Loucy (cell line): ENCODE measurements at regions not wholly inside any gene's neighbourhood (a gene's known extent, or its start where the extent isn't known, plus 50 kb on each side); places are given as distances from the start of the nearest gene placed in this dataset.

ENCODE experiments used
- H2AFZ ChIP-seq: fragments of 200-600 bp; sonication (generic); 2 replicates; pipeline ENCODE4 v1.6.0; 2016; ENCODE audit warnings: antibody characterized with exemption, mild to moderate bottlenecking, low read length, moderate library complexity
- H3F3A ChIP-seq: fragments of 200-600 bp; 2 replicates; pipeline ENCODE4 v1.6.0; 2016; ENCODE audit warnings: antibody characterized with exemption, low read depth, mild to moderate bottlenecking
- H3K27me3 ChIP-seq: fragments of 200-600 bp; sonication (generic); 2 replicates; pipeline ENCODE4 v1.6.1; 2014; ENCODE audit warnings: low read length, mild to moderate bottlenecking; ENCODE audit not compliant: insufficient read depth, poor library complexity, severe bottlenecking
- H3K36me3 ChIP-seq: fragments of 200-600 bp; sonication (generic); 2 replicates; pipeline ENCODE4 v1.6.1; 2016; ENCODE audit warnings: low read length; ENCODE audit not compliant: insufficient read depth
- H3K4me1 ChIP-seq: fragments of 200-600 bp; sonication (generic); 2 replicates; pipeline ENCODE4 v1.5.1; 2014; ENCODE audit warnings: low read length, mild to moderate bottlenecking; ENCODE audit not compliant: insufficient read depth, poor library complexity, severe bottlenecking
- H3K4me2 ChIP-seq: fragments of 200-600 bp; sonication (generic); 2 replicates; pipeline ENCODE4 v1.6.0; 2014; ENCODE audit warnings: antibody characterized with exemption, low read length, low read depth, mild to moderate bottlenecking; ENCODE audit not compliant: poor library complexity, severe bottlenecking
- H3K4me3 ChIP-seq: fragments of 200-600 bp; sonication (generic); 2 replicates; pipeline ENCODE4 v1.5.1; 2014; ENCODE audit warnings: low read length, mild to moderate bottlenecking, mixed read lengths; ENCODE audit not compliant: poor library complexity, severe bottlenecking
- H3K79me2 ChIP-seq: fragments of 200-600 bp; sonication (generic); 2 replicates; pipeline ENCODE4 v1.6.1; 2014; ENCODE audit warnings: low read length; ENCODE audit not compliant: insufficient read depth
- H3K9ac ChIP-seq: fragments of 200-600 bp; sonication (generic); 2 replicates; pipeline ENCODE4 v1.6.0; 2014; ENCODE audit warnings: mild to moderate bottlenecking, low read depth, low read length, moderate library complexity; ENCODE audit not compliant: poor library complexity, severe bottlenecking
- H3K9me2 ChIP-seq: fragments of 200-600 bp; sonication (generic); replicated peaks from 2 replicates; pipeline ENCODE4 v1.6.1; 2016; ENCODE audit warnings: low read depth, low read length, mixed read lengths
- H3K9me3 ChIP-seq: fragments of 200-600 bp; sonication (generic); 2 replicates; pipeline ENCODE4 v1.6.1; 2014; ENCODE audit warnings: mild to moderate bottlenecking, antibody characterized with exemption, low read length, low read depth; ENCODE audit not compliant: insufficient read depth
- H4K20me1 ChIP-seq: fragments of 200-600 bp; sonication (generic); 2 replicates; pipeline ENCODE4 v1.6.0; 2014; ENCODE audit warnings: antibody characterized with exemption, low read length, mild to moderate bottlenecking; ENCODE audit not compliant: insufficient read depth, poor library complexity, severe bottlenecking
- EZH2phosphoT487 ChIP-seq: fragments of 200-600 bp; IDR thresholded peaks from 2 replicates; pipeline ENCODE4 v1.6.1; 2018; ENCODE audit warnings: antibody characterized with exemption, mild to moderate bottlenecking, moderate library complexity, borderline replicate concordance
- TF ChIP-seq, protein P1 (sequence below): fragments of 200-600 bp; sonication (generic); conservative IDR thresholded peaks from 2 replicates; pipeline ENCODE4 v1.5.1; 2014; ENCODE audit warnings: mild to moderate bottlenecking, antibody characterized with exemption, low read length

DNA sequence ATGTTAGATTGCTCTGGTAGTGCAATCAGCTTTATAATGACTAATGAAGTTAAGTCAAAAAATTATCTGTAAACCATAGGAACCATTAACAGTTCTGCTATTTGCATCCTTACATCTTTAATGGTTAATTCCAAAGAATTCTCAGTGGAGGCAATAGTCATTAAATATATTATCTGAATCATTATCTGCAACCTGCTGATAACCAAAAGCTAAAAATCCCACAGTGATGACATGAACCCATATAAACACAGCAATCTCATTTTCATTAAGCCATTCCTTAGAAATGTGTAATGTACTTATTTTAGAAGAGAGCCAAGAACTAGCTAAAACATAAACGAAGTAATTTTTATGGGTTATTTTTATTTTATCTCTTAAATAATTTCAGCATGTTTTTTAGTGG, 60.2 kb downstream of the MAGEB16 start:
- Histone ChIP-seq H3K9ac (no peak overlapping the region), H3K9me3 (no peaks in the 10 kb centered on the region), H3K9me2 (no peaks in the 10 kb centered on the region), H4K20me1 (no peaks in the 10 kb centered on the region), H3K27me3 (no peaks in the 10 kb centered on the region), H3K4me3 (no peak overlapping the region), H3K79me2 (no peaks in the 10 kb centered on the region), H2AFZ (no peak overlapping the region), H3K4me1 (no peaks in the 10 kb centered on the region), H3F3A (no peaks in the 10 kb centered on the region), H3K36me3 (no peaks in the 10 kb centered on the region), H3K4me2 (no peak overlapping the region)
- no peak for TF ChIP-seq EZH2phosphoT487
- TF ChIP-seq, protein P1, sequence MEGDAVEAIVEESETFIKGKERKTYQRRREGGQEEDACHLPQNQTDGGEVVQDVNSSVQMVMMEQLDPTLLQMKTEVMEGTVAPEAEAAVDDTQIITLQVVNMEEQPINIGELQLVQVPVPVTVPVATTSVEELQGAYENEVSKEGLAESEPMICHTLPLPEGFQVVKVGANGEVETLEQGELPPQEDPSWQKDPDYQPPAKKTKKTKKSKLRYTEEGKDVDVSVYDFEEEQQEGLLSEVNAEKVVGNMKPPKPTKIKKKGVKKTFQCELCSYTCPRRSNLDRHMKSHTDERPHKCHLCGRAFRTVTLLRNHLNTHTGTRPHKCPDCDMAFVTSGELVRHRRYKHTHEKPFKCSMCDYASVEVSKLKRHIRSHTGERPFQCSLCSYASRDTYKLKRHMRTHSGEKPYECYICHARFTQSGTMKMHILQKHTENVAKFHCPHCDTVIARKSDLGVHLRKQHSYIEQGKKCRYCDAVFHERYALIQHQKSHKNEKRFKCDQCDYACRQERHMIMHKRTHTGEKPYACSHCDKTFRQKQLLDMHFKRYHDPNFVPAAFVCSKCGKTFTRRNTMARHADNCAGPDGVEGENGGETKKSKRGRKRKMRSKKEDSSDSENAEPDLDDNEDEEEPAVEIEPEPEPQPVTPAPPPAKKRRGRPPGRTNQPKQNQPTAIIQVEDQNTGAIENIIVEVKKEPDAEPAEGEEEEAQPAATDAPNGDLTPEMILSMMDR = no peak

DNA sequence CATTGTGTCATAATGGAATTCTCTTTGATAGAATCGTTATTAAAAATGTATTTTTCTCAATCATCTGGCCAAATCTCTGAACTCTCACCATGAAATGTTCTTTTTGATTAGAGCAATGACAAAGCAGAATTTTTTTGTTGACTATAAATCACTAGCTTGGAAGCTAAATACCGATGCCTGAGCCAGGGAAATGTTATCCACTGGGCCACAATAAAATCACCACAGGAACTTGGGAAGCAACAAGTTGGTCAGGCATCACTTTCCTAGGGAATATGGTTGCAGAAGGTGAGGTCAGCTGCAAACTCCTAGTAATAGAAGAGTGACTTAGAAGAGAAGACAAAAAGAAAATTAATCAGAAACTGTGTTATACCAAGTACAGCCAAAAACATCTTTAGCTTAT, 60.6 kb upstream of the CFAP47 start:
- Histone ChIP-seq H3K9me3 (no peaks in the 10 kb centered on the region), H4K20me1 (no peaks in the 10 kb centered on the region), H3K27me3 (no peaks in the 10 kb centered on the region), H3K79me2 (no peaks in the 10 kb centered on the region), H2AFZ (no peak overlapping the region), H3K4me3 (no peak overlapping the region), H3K9ac (no peak overlapping the region), H3K4me1 (no peaks in the 10 kb centered on the region), H3K9me2 (no peaks in the 10 kb centered on the region), H3F3A (no peaks in the 10 kb centered on the region), H3K4me2 (no peak overlapping the region), H3K36me3 (no peaks in the 10 kb centered on the region)
- TF ChIP-seq, protein P1 = no peak
- TF ChIP-seq EZH2phosphoT487 = no peak

DNA sequence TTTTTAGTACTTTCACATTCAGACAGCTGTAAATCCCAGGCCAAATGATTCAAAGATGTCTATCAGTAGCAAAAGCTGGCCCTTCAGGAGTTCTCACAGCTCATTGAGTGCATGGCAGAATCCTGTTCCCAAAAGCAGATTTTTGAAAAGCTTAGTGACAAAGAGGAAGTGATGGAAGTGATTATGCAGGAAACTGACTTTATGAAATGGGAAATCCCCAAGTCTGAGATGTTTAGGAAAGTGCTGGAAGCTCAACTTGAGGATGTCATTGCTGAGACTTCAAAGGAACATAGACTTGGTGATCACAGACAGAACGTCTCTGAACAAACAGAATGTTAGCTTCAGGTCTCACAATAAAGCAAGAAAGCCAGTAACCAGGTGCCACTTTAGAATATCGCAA, 51.0 kb upstream of the CFAP47 start:
- no peaks in the 10 kb centered on the region for H3K9me3 ChIP-seq
- TF ChIP-seq EZH2phosphoT487 = no peak
- TF ChIP-seq, protein P1 = no peak
- peak overlapping the region; percentile 43; the same call in 1 of the 2 replicates for H2AFZ ChIP-seq
- no peaks in the 10 kb centered on the region for H3K27me3 ChIP-seq
- no peak overlapping the region for H3K9ac ChIP-seq
- no peak overlapping the region for H3K4me3 ChIP-seq
- H4K20me1 ChIP-seq = no peaks in the 10 kb centered on the region
- no peaks in the 10 kb centered on the region for H3K36me3 ChIP-seq
- no peaks in the 10 kb centered on the region for H3K4me1 ChIP-seq
- no peaks in the 10 kb centered on the region for H3K79me2 ChIP-seq
- no peaks in the 10 kb centered on the region for H3F3A ChIP-seq
- no peak overlapping the region for H3K4me2 ChIP-seq
- H3K9me2 ChIP-seq = no peaks in the 10 kb centered on the region
